ENCODE measurements at regions not wholly inside any gene's neighbourhood (a gene's known extent, or its start where the extent isn't known, plus 50 kb on each side); places are given as distances from the start of the nearest gene placed in this dataset.
"Not testable (repeated sequence)": the region's sequence is repeated elsewhere in the genome, so short reads cannot be mapped to it uniquely, and the experiment has no call there.

DNA sequence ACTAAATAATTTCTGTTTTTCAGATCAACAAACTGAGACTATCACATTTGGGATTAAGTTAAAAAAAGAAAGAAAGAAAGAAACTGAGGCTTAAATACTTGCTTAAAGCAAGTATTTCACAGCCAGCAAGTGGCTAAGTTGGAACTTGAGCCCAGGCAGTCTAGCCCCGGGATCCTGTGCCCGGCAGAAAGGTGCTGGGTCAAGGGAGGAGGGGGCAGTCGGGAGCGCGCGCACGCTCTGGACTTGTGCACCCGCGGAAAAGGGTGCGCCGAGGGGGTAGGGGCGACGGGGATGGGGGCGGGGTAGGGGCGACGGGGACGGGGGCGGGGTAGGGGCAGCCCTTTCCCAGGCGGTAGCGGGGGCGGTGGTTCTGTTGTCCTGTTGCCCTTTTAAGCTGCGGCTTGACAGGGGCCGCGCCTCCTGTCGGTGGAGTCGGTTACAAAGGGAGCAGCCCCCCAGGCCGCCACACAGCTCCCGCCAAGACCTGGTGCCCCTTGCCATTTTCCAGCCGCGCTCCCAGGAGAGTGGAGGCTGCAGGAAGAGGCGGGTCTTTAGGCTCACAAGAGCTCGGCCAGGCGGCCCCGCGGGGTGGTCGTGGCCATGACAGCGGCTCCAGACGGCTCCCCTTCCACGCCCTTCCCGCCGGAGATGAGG, 60.6 kb downstream of the GOLGA8T start:
- peak overlapping the region; percentile 45; the same call in 1 of the 2 replicates for H3K4me3 ChIP-seq (ENCODE audit: low read depth, low read length)
- not testable (repeated sequence) for H3K27ac ChIP-seq (ENCODE audit: low read depth, low read length); H3K27me3 ChIP-seq (ENCODE audit: insufficient read depth, low read length); H3K36me3 ChIP-seq (ENCODE audit: insufficient read depth, low read length); H3K79me2 ChIP-seq (ENCODE audit: control insufficient read depth, insufficient read depth, low read length, unreplicated experiment); H2AFZ ChIP-seq (ENCODE audit: low read length, unreplicated experiment); H3K4me1 ChIP-seq (ENCODE audit: control insufficient read depth, insufficient read depth, low read length, unreplicated experiment)

DNA sequence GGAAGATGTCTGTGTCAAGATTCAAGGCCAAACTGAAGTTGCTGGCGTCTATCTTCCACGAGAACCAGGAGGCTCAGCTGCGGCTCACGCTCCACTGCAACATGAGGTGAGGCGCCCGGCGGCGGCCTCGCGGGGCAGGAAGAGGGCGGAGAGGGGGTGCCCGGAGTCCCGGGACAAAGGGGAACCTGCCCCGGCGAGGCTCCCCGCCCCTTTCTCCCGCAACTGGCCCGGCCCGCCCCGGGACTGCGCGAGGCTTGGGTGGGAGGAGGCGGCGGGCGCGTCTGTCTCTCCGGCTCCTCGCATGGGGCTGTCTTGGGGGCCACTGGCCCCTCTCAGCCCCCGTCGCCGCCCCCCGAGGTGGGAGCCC, 61.1 kb downstream of the GOLGA8T start:
- H3K27me3 ChIP-seq (ENCODE audit: insufficient read depth, low read length); H2AFZ ChIP-seq (ENCODE audit: low read length, unreplicated experiment); H3K27ac ChIP-seq (ENCODE audit: low read depth, low read length); H3K4me1 ChIP-seq (ENCODE audit: control insufficient read depth, insufficient read depth, low read length, unreplicated experiment); H3K36me3 ChIP-seq (ENCODE audit: insufficient read depth, low read length); H3K79me2 ChIP-seq (ENCODE audit: control insufficient read depth, insufficient read depth, low read length, unreplicated experiment): not testable (repeated sequence)
- peak overlapping the region; percentile 45; the same call in 1 of the 2 replicates for H3K4me3 ChIP-seq (ENCODE audit: low read depth, low read length)

DNA sequence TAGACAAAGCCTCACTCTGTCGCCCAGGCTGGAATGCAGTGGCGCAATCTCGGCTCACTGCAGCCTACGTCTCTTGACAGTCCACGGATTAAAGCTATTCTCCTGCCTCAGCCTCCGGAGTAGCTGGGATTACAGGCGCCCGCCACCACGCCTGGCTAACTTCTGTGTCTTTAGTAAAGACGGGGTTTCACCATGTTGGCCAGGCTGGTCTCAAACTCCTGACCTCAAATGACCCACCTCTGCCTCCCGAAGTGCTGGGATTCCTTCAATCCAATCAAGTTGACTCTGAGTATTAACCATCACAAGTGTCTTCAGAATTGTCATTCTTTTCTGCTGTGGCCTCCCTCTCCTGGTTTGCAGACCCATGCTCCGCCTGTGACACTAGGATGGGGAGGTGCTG, 61.9 kb downstream of the GOLGA8T start:
- not testable (repeated sequence) for H3K27me3 ChIP-seq (ENCODE audit: insufficient read depth, low read length); H3K27ac ChIP-seq (ENCODE audit: low read depth, low read length); H3K79me2 ChIP-seq (ENCODE audit: control insufficient read depth, insufficient read depth, low read length, unreplicated experiment); H3K4me1 ChIP-seq (ENCODE audit: control insufficient read depth, insufficient read depth, low read length, unreplicated experiment); H2AFZ ChIP-seq (ENCODE audit: low read length, unreplicated experiment); H3K36me3 ChIP-seq (ENCODE audit: insufficient read depth, low read length); H3K4me3 ChIP-seq (ENCODE audit: low read depth, low read length)

GRCh38 chr15:30201517-30201916, 66.7 kb downstream of the GOLGA8T start:
- H3K4me3 ChIP-seq (ENCODE audit: low read depth, low read length); H3K36me3 ChIP-seq (ENCODE audit: insufficient read depth, low read length); H3K27me3 ChIP-seq (ENCODE audit: insufficient read depth, low read length); H3K79me2 ChIP-seq (ENCODE audit: control insufficient read depth, insufficient read depth, low read length, unreplicated experiment); H3K27ac ChIP-seq (ENCODE audit: low read depth, low read length); H3K4me1 ChIP-seq (ENCODE audit: control insufficient read depth, insufficient read depth, low read length, unreplicated experiment); H2AFZ ChIP-seq (ENCODE audit: low read length, unreplicated experiment): not testable (repeated sequence)

GRCh38 chr15:30213733-30214132, 78.9 kb downstream of the GOLGA8T start:
- not testable (repeated sequence) for H3K27me3 ChIP-seq (ENCODE audit: insufficient read depth, low read length); H2AFZ ChIP-seq (ENCODE audit: low read length, unreplicated experiment); H3K79me2 ChIP-seq (ENCODE audit: control insufficient read depth, insufficient read depth, low read length, unreplicated experiment); H3K36me3 ChIP-seq (ENCODE audit: insufficient read depth, low read length); H3K27ac ChIP-seq (ENCODE audit: low read depth, low read length); H3K4me3 ChIP-seq (ENCODE audit: low read depth, low read length); H3K4me1 ChIP-seq (ENCODE audit: control insufficient read depth, insufficient read depth, low read length, unreplicated experiment)

- not testable (repeated sequence) for H3K79me2 ChIP-seq (ENCODE audit: control insufficient read depth, insufficient read depth, low read length, unreplicated experiment); H3K36me3 ChIP-seq (ENCODE audit: insufficient read depth, low read length); H3K4me1 ChIP-seq (ENCODE audit: control insufficient read depth, insufficient read depth, low read length, unreplicated experiment); H3K4me3 ChIP-seq (ENCODE audit: low read depth, low read length); H3K27me3 ChIP-seq (ENCODE audit: insufficient read depth, low read length); H3K27ac ChIP-seq (ENCODE audit: low read depth, low read length); H2AFZ ChIP-seq (ENCODE audit: low read length, unreplicated experiment)
These were observed 87.0 kb downstream of the GOLGA8T start for GRCh38 chr15:30221803-30222202.

DNA sequence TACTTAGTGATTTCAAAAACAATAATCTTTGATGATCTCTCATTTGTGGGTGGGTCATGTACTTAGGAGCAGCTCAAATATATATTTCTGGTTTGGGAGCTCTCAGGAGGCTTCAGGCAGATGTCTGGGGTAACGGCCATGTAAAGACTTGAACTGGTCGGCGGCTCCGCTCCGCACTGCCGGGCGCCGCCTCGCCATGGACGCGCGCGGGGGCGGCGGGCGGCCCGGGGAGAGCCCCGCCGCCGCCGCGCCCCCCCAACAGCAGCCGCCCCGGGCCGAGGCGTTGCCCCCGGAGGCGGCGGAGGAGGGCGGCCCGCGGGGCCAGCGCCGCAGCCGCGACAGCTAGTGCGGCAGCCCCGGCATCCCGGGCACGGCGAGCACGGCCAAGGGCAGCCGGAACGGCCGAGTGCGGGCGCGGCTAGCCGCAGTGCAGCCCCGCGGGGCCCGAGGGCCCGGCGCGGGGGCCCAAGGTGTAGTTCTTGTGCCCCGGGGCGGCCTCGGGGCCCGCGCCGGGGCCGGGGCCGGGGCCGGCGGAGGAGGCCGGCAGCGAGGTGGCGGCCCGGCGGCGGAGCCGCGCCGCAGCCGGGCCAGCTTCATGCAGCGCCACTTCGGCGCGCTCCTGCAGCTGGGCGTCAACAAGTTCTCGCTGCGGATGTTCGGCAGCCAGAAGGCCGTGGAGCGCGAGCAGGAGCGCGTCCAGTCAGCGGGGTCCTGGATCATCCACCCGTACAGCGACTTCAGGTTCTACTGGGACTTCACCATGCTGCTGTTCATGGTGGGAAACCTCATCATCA, 88.1 kb downstream of the GOLGA8T start:
- H2AFZ ChIP-seq (ENCODE audit: low read length, unreplicated experiment); H3K79me2 ChIP-seq (ENCODE audit: control insufficient read depth, insufficient read depth, low read length, unreplicated experiment); H3K27ac ChIP-seq (ENCODE audit: low read depth, low read length); H3K4me1 ChIP-seq (ENCODE audit: control insufficient read depth, insufficient read depth, low read length, unreplicated experiment); H3K27me3 ChIP-seq (ENCODE audit: insufficient read depth, low read length); H3K36me3 ChIP-seq (ENCODE audit: insufficient read depth, low read length); H3K4me3 ChIP-seq (ENCODE audit: low read depth, low read length): not testable (repeated sequence)

DNA sequence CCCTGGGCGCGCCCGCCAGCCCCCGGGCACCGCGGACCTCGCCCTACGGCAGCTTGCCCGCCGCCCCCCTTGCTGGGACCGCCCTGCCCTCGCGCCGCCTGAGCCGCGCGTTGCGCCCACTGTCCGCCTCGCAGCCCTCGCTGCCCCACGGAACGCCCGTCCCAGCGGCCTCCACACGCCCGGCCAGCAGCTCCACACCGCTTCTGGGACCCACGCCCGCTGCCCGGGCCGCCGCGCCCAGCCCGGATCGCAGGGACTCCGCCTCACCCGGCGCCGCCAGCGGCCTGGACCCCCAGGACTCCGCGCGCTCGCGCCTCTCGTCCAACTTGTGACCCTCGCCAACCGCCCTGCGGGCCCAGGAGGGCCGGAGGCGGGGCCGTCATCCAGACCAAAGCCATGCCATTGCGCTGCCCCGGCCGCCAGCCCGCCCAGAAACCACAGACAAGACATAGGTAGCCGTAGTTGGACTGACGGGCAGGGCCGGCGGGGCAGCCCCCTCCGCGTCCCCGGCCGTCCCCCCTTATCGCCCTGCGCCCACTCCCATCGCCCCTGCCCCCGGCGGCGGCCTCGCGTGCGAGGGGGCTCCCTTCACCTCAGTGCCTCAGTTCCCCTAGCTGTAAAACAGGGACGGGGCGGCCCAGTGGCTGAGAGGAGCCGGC, 90.5 kb downstream of the GOLGA8T start:
- H3K27ac ChIP-seq (ENCODE audit: low read depth, low read length); H2AFZ ChIP-seq (ENCODE audit: low read length, unreplicated experiment); H3K4me3 ChIP-seq (ENCODE audit: low read depth, low read length); H3K79me2 ChIP-seq (ENCODE audit: control insufficient read depth, insufficient read depth, low read length, unreplicated experiment); H3K27me3 ChIP-seq (ENCODE audit: insufficient read depth, low read length); H3K4me1 ChIP-seq (ENCODE audit: control insufficient read depth, insufficient read depth, low read length, unreplicated experiment); H3K36me3 ChIP-seq (ENCODE audit: insufficient read depth, low read length): not testable (repeated sequence)

GRCh38 chr15:30261432-30262141, 126.7 kb downstream of the GOLGA8T start:
- H3K4me1 ChIP-seq (ENCODE audit: control insufficient read depth, insufficient read depth, low read length, unreplicated experiment); H3K36me3 ChIP-seq (ENCODE audit: insufficient read depth, low read length); H3K4me3 ChIP-seq (ENCODE audit: low read depth, low read length); H2AFZ ChIP-seq (ENCODE audit: low read length, unreplicated experiment); H3K27me3 ChIP-seq (ENCODE audit: insufficient read depth, low read length); H3K79me2 ChIP-seq (ENCODE audit: control insufficient read depth, insufficient read depth, low read length, unreplicated experiment); H3K27ac ChIP-seq (ENCODE audit: low read depth, low read length): not testable (repeated sequence)

- H3K4me3 ChIP-seq (ENCODE audit: low read depth, low read length); H3K79me2 ChIP-seq (ENCODE audit: control insufficient read depth, insufficient read depth, low read length, unreplicated experiment); H2AFZ ChIP-seq (ENCODE audit: low read length, unreplicated experiment); H3K27me3 ChIP-seq (ENCODE audit: insufficient read depth, low read length); H3K36me3 ChIP-seq (ENCODE audit: insufficient read depth, low read length); H3K4me1 ChIP-seq (ENCODE audit: control insufficient read depth, insufficient read depth, low read length, unreplicated experiment); H3K27ac ChIP-seq (ENCODE audit: low read depth, low read length): not testable (repeated sequence)
These were observed 127.2 kb downstream of the GOLGA8T start for GRCh38 chr15:30262142-30262460.

GRCh38 chr15:30264000-30264399, 129.1 kb downstream of the GOLGA8T start:
- H3K4me1 ChIP-seq (ENCODE audit: control insufficient read depth, insufficient read depth, low read length, unreplicated experiment); H3K4me3 ChIP-seq (ENCODE audit: low read depth, low read length); H3K79me2 ChIP-seq (ENCODE audit: control insufficient read depth, insufficient read depth, low read length, unreplicated experiment); H2AFZ ChIP-seq (ENCODE audit: low read length, unreplicated experiment); H3K27ac ChIP-seq (ENCODE audit: low read depth, low read length); H3K27me3 ChIP-seq (ENCODE audit: insufficient read depth, low read length); H3K36me3 ChIP-seq (ENCODE audit: insufficient read depth, low read length): not testable (repeated sequence)

Data from ACC112 (cell line).